IPS DF 6.9 (cell line): ENCODE measurements at regions not wholly inside any gene's neighbourhood (a gene's known extent, or its start where the extent isn't known, plus 50 kb on each side); places are given as distances from the start of the nearest gene placed in this dataset.

Source experiments
- DNase-seq: peaks from one replicate; pipeline ENCODE4 v3.0.0-alpha.2; 2013; ENCODE audit warnings: low read depth, low spot score
- H3K27ac ChIP-seq: one replicate; pipeline ENCODE4 v1.5.1; 2013; ENCODE audit warnings: low read length, control low read depth
- H3K27me3 ChIP-seq: 2 replicates; pipeline ENCODE4 v1.6.1; 2013; ENCODE audit warnings: mild to moderate bottlenecking, low read length; ENCODE audit not compliant: control insufficient read depth, insufficient read depth
- H3K36me3 ChIP-seq: 2 replicates; pipeline ENCODE4 v1.6.1; 2013; ENCODE audit warnings: low read length; ENCODE audit not compliant: control insufficient read depth, insufficient read depth
- H3K4me1 ChIP-seq: 2 replicates; pipeline ENCODE4 v1.6.1; 2013; ENCODE audit warnings: low read length; ENCODE audit not compliant: control insufficient read depth, insufficient read depth
- H3K4me3 ChIP-seq: 2 replicates; pipeline ENCODE4 v1.5.1; 2013; ENCODE audit warnings: mild to moderate bottlenecking, low read length
- H3K9me3 ChIP-seq: 2 replicates; pipeline ENCODE4 v1.6.1; 2013; ENCODE audit warnings: low read length, inconsistent platforms; ENCODE audit not compliant: control insufficient read depth, insufficient read depth
- WGBS: extraction: QIAGEN DNeasy Blood & Tissue Kit; methylation state at CpG from one replicate; pipeline ENCODE4 v1.1.7; 2013; ENCODE audit warnings: mixed read lengths, missing lambda C conversion rate; ENCODE audit not compliant: insufficient read length, insufficient coverage; 5-methylcytosine and 5-hydroxymethylcytosine counted together

DNA sequence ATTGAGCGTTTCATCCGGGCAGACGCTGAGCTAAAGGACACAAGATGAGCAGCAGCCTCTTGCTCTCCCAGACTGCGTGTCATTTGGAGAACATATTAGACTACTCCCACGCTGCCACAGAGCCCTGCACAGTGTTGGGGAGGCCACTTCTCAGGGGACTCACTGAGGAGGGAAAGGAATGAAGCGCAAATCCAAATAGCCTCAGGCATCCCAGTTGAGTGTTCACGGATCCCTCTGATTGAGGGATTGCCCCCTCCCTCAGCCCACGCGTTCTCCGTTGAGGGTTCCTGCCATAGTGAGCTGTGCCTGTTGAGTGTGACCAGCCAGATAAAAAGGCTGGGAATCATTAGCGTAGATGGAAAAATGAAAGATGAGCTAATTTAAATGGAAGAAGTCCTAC, 563.4 kb downstream of the ACTR3B start:
- WGBS = no CpG with 5 or more reads among the region's 11 CpGs
- Histone ChIP-seq H3K36me3 (no peaks in the 10 kb centered on the region), H3K9me3 (peaks cover 10% of the 10 kb centered on the region), H3K4me3 (no peak overlapping the region), H3K4me1 (no peaks in the 10 kb centered on the region), H3K27ac (no peak overlapping the region), H3K27me3 (no peaks in the 10 kb centered on the region)
- DNase-seq = no peak

DNA sequence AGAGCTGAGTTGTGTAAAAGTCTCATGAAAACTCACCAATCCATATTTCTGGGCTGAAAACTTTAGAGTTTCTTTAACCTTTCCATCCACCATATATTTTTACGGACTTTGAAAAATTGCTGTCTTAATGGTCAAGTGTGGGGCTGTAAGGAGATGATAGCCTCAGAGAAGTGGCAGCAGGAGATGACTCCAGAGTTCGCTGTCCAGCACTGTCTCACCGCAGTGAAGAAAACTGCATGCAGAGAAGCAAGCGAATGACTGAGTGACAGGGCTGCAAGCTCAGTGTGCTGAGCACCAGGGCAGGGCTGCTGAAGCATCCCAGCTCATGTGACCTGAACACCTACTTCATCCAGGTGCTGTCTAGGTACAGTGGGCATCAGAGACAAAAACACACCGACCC, 564.5 kb downstream of the ACTR3B start:
- no peaks in the 10 kb centered on the region for H3K36me3 ChIP-seq
- no peak for DNase-seq
- no peak overlapping the region for H3K27ac ChIP-seq
- no peak overlapping the region for H3K4me3 ChIP-seq
- H3K9me3 ChIP-seq = peaks cover 12% of the 10 kb centered on the region
- H3K27me3 ChIP-seq = no peaks in the 10 kb centered on the region
- no peaks in the 10 kb centered on the region for H3K4me1 ChIP-seq
- no CpG with 5 or more reads among the region's 5 CpGs for WGBS

DNA sequence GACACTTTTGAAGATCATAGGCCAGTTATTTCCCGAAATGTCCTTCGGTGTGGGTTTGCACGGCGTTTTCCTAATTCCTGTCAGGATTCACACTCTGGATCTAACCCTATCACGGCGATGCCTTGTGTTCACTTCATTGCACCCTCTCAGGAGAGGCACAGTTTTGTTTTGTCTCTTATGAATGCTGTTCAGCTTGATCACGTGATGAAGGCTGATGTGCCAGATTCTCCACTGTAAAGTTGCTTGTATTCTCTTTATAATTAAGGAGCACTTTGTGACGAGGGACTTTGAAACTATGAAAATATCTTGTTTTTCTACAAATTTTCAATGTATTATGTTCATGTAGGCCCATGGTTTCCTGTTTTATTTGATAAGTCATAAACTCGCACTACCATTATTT, 568.1 kb downstream of the ACTR3B start:
- no peak overlapping the region for H3K4me3 ChIP-seq
- peaks cover 26% of the 10 kb centered on the region for H3K9me3 ChIP-seq
- H3K27me3 ChIP-seq = no peaks in the 10 kb centered on the region
- no peaks in the 10 kb centered on the region for H3K4me1 ChIP-seq
- no peak for DNase-seq
- no peak overlapping the region for H3K27ac ChIP-seq
- no peaks in the 10 kb centered on the region for H3K36me3 ChIP-seq
- no CpG with 5 or more reads among the region's 9 CpGs for WGBS

DNA sequence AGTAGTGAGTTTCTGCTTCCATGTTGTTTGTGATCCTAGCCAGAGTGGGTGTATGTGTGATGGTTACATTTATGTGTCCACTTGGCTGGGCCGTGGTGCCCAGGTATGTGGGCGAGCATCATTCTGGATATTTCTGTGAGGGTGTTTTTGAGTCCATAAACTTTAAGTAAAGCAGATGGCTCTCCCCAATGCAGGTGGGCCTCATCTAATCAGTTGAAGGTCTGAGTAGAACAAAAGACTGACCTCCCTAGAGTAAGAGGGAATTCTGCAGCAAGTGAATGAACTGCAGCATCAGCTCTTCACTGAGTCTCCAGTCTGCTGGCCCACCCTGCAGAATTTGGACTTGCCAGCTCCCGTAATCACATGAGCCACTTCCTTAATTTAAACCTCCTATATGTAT, 571.9 kb downstream of the ACTR3B start:
- no CpG with 5 or more reads among the region's 3 CpGs for WGBS
- H3K9me3 ChIP-seq = peaks cover 18% of the 10 kb centered on the region
- no peak for DNase-seq
- H3K27me3 ChIP-seq = no peaks in the 10 kb centered on the region
- H3K4me3 ChIP-seq = no peak overlapping the region
- no peaks in the 10 kb centered on the region for H3K4me1 ChIP-seq
- H3K36me3 ChIP-seq = no peaks in the 10 kb centered on the region
- H3K27ac ChIP-seq = no peak overlapping the region

DNA sequence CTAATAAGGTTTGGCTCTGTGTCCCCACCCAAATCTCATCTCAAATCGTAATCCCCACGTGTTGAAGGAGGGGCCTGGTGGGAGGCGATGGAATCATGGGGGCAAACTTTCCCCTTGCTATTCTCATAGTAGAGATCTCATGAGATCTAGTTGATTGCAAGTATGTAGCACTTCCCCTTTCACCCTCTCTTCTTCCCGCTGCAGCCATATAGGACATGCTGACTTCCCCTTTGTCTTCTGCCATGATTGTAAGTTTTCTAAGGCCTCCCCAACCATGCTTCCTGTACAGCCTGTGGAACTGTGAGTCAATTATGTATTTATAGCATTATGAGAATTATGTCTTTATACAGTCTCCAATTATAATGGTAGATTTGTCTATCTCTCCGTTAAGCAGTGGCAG, 594.5 kb downstream of the ACTR3B start:
- Histone ChIP-seq H3K36me3 (no peaks in the 10 kb centered on the region), H3K27me3 (no peaks in the 10 kb centered on the region), H3K9me3 (peaks cover 11% of the 10 kb centered on the region), H3K27ac (no peak overlapping the region), H3K4me1 (no peaks in the 10 kb centered on the region), H3K4me3 (no peak overlapping the region)
- no CpG with 5 or more reads among the region's 5 CpGs for WGBS
- DNase-seq = no peak

DNA sequence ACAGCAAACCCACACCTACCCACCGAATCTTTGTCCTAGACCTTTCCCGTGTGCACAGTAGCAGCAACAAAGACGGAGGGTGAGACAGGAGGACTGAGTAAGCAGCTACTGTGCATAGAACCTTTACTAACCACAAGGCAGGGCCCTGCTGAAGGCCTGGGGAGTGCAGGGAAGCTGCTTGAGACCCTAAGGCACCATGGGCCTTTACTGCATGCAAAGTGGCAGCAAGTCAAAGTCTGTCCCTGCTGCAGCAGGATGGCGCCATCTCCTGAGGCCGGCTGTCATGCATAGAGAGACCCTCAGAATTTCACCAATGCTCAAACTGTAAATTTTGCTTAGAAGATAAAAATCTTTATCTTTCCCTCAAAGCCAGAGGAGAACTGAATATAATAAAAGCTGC, 610.5 kb downstream of the ACTR3B start:
- Histone ChIP-seq H3K4me1 (no peaks in the 10 kb centered on the region), H3K9me3 (peaks cover 6% of the 10 kb centered on the region), H3K27me3 (no peaks in the 10 kb centered on the region), H3K36me3 (no peaks in the 10 kb centered on the region), H3K27ac (no peak overlapping the region), H3K4me3 (no peak overlapping the region)
- no CpG with 5 or more reads among the region's 5 CpGs for WGBS
- no peak for DNase-seq

DNA sequence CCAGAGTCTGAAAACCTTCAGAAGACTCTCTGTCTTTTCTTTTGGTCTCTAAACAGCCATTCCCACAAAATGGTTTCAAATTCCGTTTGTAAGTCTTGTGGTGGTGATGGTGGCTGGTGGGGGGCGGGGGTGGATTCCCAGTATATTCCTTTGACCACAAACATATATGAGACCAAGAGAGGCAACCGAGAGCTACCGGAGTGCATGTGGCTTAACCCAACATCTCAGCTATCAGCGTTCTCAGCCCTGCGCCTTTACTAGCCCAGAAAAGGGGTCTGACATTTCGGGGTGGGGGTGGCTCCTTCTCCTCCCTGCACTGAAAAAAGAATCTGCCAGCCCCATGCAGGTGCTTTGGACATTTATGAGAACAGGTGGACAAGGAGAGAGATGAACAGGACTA, 621.1 kb downstream of the ACTR3B start:
- no peak for DNase-seq
- Histone ChIP-seq H3K36me3 (no peaks in the 10 kb centered on the region), H3K9me3 (no peaks in the 10 kb centered on the region; the same call in 1 of the 2 replicates), H3K4me1 (no peaks in the 10 kb centered on the region), H3K4me3 (no peak overlapping the region), H3K27me3 (no peaks in the 10 kb centered on the region), H3K27ac (no peak overlapping the region)
- no CpG with 5 or more reads among the region's 7 CpGs for WGBS

DNA sequence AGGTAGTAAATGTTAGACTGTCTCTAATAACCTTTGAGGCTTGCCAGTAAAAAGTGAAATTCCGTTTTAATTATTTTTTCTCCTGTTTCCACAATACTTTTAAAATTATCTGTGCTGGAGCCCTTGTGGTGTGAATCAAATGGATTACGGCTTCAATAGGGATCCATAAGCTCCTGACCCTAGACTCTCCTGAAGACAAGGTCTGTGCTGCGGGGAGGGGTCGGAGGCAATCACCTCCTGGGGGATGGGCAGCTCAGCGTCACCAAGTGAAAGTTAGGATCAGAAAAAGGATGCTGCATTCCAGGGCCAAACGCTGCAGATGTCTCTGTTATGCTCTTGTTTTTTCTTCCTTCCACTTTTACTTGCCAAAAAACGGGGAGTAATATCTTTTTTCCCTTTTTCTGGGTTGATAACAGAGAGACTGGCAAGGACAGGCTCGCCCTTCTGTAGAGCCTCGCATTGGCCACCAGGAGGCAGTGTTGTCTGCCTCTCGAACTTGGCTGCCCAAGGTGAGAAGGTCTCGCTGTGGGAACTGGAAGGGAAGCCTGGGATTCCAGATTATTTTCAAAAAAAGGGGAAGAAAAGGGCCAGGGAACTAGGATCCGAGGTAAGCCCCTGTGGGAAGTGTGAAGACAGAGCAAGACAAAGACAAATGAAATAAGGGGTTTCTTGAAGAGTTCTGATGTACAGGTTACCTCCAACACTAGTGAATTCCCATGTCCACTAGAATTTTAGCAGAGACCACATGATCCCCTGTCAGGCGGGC, 621.9 kb downstream of the ACTR3B start:
- no peaks in the 10 kb centered on the region for H3K36me3 ChIP-seq
- WGBS = no CpG with 5 or more reads among the region's 13 CpGs
- H3K27me3 ChIP-seq = no peaks in the 10 kb centered on the region
- peaks cover 3% of the 10 kb centered on the region; the same call in 1 of the 2 replicates for H3K9me3 ChIP-seq
- no peak overlapping the region for H3K4me3 ChIP-seq
- H3K27ac ChIP-seq = no peak overlapping the region
- H3K4me1 ChIP-seq = no peaks in the 10 kb centered on the region
- DNase-seq = peak; percentile 11

DNA sequence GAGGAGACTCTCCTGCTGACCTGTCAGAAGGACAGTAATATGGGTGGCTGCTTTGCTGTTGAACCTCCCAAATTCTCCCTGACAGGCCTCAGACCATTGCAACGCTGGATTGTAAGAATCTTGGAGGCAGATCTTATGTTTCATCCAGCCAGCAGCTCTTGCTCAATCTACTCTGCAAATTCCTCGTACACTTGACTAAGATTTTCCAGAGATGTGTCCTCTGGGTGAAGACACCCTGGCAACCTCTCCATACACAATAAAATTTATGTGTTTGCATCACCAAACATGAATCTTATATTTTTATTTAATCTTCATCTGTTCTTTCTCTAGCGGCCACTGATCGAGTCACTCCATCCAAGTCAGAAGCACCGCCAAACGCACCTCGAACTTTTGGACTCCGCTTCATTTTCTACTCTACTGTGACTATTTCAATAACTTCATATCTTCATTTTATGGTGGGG, 623.1 kb downstream of the ACTR3B start:
- Histone ChIP-seq H3K27ac (no peak overlapping the region), H3K9me3 (peaks cover 3% of the 10 kb centered on the region; the same call in 1 of the 2 replicates), H3K36me3 (no peaks in the 10 kb centered on the region), H3K4me3 (no peak overlapping the region), H3K4me1 (no peaks in the 10 kb centered on the region), H3K27me3 (no peaks in the 10 kb centered on the region)
- 100% methylated on average over 3 of the region's 8 CpGs for WGBS
- DNase-seq = no peak

DNA sequence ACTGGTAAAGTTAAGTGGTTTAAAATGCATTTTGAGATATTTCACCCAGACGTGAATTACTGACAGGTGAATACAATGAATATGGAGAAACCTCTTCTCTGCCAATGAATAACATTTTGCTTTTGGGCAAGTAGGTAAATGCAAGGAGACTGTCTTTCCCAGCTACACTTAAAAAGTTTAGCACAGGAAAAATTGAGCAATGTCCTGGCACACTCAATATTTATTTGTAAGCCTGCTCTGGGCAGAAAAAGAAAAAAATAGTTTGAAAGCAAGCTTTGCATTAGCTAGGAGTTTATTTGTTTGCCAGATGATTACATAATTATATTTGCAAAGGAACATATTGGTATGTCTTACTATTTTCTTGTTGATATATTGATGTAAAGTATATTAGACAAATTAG, 624.2 kb downstream of the ACTR3B start:
- H3K27me3 ChIP-seq = no peaks in the 10 kb centered on the region
- H3K27ac ChIP-seq = no peak overlapping the region
- H3K36me3 ChIP-seq = no peaks in the 10 kb centered on the region
- no peak for DNase-seq
- H3K4me1 ChIP-seq = no peaks in the 10 kb centered on the region
- H3K4me3 ChIP-seq = no peak overlapping the region
- no CpG with 5 or more reads among the region's 1 CpG for WGBS
- peaks cover 3% of the 10 kb centered on the region; the same call in 1 of the 2 replicates for H3K9me3 ChIP-seq

DNA sequence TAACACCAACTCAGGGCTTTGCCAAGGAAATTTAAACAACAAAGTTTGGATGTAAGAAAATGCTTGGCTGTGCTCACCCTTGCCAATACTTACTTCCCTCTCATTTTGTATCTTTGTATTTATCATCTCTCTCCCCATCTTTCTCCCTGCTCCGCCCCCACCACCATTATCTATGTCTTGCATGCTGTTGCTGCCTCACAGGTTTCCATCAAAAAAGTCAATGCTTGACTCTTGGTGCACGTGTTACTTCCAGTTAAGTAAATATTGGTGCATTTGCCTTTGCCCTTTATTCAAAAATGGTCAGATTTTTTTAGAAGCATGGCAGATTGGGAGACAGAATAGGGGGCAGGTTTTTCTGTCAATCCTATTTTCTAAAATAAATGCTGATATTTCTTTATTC, 626.0 kb downstream of the ACTR3B start:
- H3K4me3 ChIP-seq = no peak overlapping the region
- no CpG with 5 or more reads among the region's 2 CpGs for WGBS
- no peak overlapping the region for H3K27ac ChIP-seq

More for the DNA sequence above, 626.0 kb downstream of the ACTR3B start:
- Histone ChIP-seq H3K36me3 (no peaks in the 10 kb centered on the region), H3K9me3 (peaks cover 3% of the 10 kb centered on the region; the same call in 1 of the 2 replicates), H3K27me3 (no peaks in the 10 kb centered on the region), H3K4me1 (no peaks in the 10 kb centered on the region)
- no peak for DNase-seq
